PC-9 (cell line): ENCODE measurements at regions not wholly inside any gene's neighbourhood (a gene's known extent, or its start where the extent isn't known, plus 50 kb on each side); places are given as distances from the start of the nearest gene placed in this dataset.

Experiments used
- BruUV-seq: library from RNA; stranded (reverse); fragments of 400-500 nt; replicated peaks from 2 replicates; lab custom pipeline; 2021; lab: Mats Ljungman, UMichigan
- CTCF ChIA-PET: fragments of 300-600 bp; sonication (Branson Sonifier 250); formaldehyde crosslinking; loops from one replicate; lab custom pipeline; 2022; ENCODE audit warnings: antibody characterized with exemption; lab: Charles Lee
- POLR2A ChIA-PET: fragments of 300-600 bp; sonication (Branson Sonifier 250); formaldehyde crosslinking; loops from one replicate; lab custom pipeline; 2022; ENCODE audit warnings: antibody characterized with exemption; ENCODE audit not compliant: unreplicated experiment; lab: Charles Lee
- DNase-seq, 2 experiments: peaks; one replicate each; pipeline versions ENCODE4 v3.0.0 to v3.0.0-alpha.2; 2015 to 2022; ENCODE audit warnings: mixed read lengths in 1 of 2
- H2AFZ ChIP-seq: fragments of 200-600 bp; sonication (generic); 2 replicates; pipeline ENCODE4 v1.8.1; 2017; ENCODE audit warnings: antibody characterized with exemption
- H3F3A ChIP-seq: fragments of 200-600 bp; sonication (generic); 2 replicates; pipeline ENCODE4 v1.8.1; 2017; ENCODE audit warnings: antibody characterized with exemption, mild to moderate bottlenecking, low read depth; ENCODE audit not compliant: insufficient read depth
- H3K27ac ChIP-seq: fragments of 200-600 bp; sonication (generic); 2 replicates; pipeline ENCODE4 v1.6.1; 2016; ENCODE audit warnings: mixed run types
- H3K27me3 ChIP-seq: fragments of 200-600 bp; sonication (generic); 2 replicates; pipeline ENCODE4 v1.6.1; 2016; ENCODE audit warnings: low read depth, mixed run types; ENCODE audit not compliant: insufficient read depth
- H3K36me3 ChIP-seq: fragments of 200-600 bp; sonication (generic); 2 replicates; pipeline ENCODE4 v1.6.1; 2016; ENCODE audit warnings: low read depth, mixed run types
- H3K4me1 ChIP-seq: fragments of 200-600 bp; sonication (generic); replicated peaks from 2 replicates; pipeline ENCODE4 v1.6.1; 2016; ENCODE audit warnings: mixed run types; ENCODE audit not compliant: insufficient read depth
- H3K4me2 ChIP-seq: fragments of 200-600 bp; sonication (generic); 2 replicates; pipeline ENCODE4 v1.6.1; 2017; ENCODE audit warnings: mixed run types
- H3K4me3 ChIP-seq: fragments of 200-600 bp; sonication (generic); 2 replicates; pipeline ENCODE4 v1.6.1; 2016; ENCODE audit warnings: mixed run types
- H3K79me2 ChIP-seq: fragments of 200-600 bp; sonication (generic); 2 replicates; pipeline ENCODE4 v1.6.1; 2017; ENCODE audit warnings: low read depth, mixed run types
- H3K9me2 ChIP-seq: fragments of 200-600 bp; sonication (generic); 2 replicates; pipeline ENCODE4 v1.8.1; 2017; ENCODE audit warnings: mild to moderate bottlenecking; ENCODE audit not compliant: insufficient read depth
- H3K9me3 ChIP-seq: fragments of 200-600 bp; sonication (generic); 2 replicates; pipeline ENCODE4 v1.8.1; 2016; ENCODE audit warnings: low read depth; ENCODE audit not compliant: insufficient read depth
- H4K20me1 ChIP-seq: fragments of 200-600 bp; sonication (generic); 2 replicates; pipeline ENCODE4 v1.8.1; 2017; ENCODE audit not compliant: insufficient read depth
- EZH2 ChIP-seq: fragments of 200-600 bp; sonication (generic); IDR thresholded peaks from 2 replicates; pipeline ENCODE4 v1.8.0; 2017; ENCODE audit warnings: antibody characterized with exemption, low read depth
- intact Hi-C: fragments of 100-400 bp; cut with micrococcal nuclease; formaldehyde crosslinking; loops from one replicate; pipeline ENCODE4 v1.10.0; 2022; ENCODE audit not compliant: unreplicated experiment
- TF ChIP-seq, protein P1 (sequence below): fragments of 200-600 bp; sonication (generic); conservative IDR thresholded peaks from 2 replicates; pipeline ENCODE4 v1.6.1; 2017; ENCODE audit warnings: mixed run types, antibody characterized with exemption, mild to moderate bottlenecking, moderate library complexity

DNA sequence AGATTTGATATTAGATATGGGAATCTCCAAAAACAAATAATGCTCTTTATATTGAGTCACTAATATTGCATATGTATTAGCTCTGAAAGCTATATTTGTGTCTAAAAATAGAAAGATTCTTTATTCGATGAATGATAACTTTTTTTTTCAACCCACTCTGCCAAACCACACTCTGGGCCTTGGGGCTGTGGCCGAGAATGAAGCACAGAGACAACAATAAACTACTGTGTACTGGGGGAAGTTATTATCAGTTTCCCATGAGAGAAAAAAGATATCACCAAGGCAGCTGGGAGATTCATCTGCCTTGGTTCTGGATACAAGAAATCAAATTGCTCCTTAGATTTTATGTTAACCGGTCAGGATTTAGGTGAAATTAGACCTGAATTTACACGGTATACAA lies 762.2 kb downstream of the SUCLG1 start:
- ChIA-PET CTCF (no interaction called here), POLR2A (no interaction called here)
- no TSS peak for BruUV-seq
- H2AFZ ChIP-seq = no peak overlapping the region
- no peaks in the 10 kb centered on the region for H3K9me3 ChIP-seq
- intact Hi-C loops = no loop called here
- no peaks in the 10 kb centered on the region for H4K20me1 ChIP-seq
- no peak for DNase-seq
- H3K27me3 ChIP-seq = no peaks in the 10 kb centered on the region
- H3K4me3 ChIP-seq = no peak overlapping the region
- no peaks in the 10 kb centered on the region for H3K4me1 ChIP-seq
- H3K36me3 ChIP-seq = no peaks in the 10 kb centered on the region
- TF ChIP-seq, protein P1, sequence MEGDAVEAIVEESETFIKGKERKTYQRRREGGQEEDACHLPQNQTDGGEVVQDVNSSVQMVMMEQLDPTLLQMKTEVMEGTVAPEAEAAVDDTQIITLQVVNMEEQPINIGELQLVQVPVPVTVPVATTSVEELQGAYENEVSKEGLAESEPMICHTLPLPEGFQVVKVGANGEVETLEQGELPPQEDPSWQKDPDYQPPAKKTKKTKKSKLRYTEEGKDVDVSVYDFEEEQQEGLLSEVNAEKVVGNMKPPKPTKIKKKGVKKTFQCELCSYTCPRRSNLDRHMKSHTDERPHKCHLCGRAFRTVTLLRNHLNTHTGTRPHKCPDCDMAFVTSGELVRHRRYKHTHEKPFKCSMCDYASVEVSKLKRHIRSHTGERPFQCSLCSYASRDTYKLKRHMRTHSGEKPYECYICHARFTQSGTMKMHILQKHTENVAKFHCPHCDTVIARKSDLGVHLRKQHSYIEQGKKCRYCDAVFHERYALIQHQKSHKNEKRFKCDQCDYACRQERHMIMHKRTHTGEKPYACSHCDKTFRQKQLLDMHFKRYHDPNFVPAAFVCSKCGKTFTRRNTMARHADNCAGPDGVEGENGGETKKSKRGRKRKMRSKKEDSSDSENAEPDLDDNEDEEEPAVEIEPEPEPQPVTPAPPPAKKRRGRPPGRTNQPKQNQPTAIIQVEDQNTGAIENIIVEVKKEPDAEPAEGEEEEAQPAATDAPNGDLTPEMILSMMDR = no peak
- TF ChIP-seq EZH2 = no peak
- H3K4me2 ChIP-seq = no peak overlapping the region
- H3F3A ChIP-seq = no peaks in the 10 kb centered on the region
- no peak overlapping the region for H3K27ac ChIP-seq
- H3K9me2 ChIP-seq = no peaks in the 10 kb centered on the region
- H3K79me2 ChIP-seq = no peaks in the 10 kb centered on the region

DNA sequence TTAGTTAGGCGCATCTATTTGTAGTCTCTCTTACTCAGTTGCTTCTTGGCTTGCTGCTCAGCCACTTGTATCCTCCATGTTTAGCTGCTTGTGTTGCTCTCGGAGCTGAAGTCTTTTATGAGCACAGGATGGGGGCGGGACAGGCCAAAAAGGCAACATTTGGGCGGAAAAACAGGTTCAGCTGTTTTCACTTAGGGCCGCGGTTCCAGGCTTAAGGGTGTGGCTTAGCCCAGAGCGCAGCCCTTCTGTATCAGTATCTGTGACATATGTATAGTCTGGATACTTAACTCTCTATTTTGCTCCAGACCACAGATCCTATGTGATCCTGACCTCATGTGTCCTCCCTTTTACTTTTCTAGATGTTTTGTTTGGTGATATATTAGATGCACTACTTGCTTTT lies 763.5 kb downstream of the SUCLG1 start:
- no peaks in the 10 kb centered on the region for H3F3A ChIP-seq
- DNase-seq = no peak
- no peak overlapping the region for H3K4me2 ChIP-seq
- H3K36me3 ChIP-seq = no peaks in the 10 kb centered on the region
- no peaks in the 10 kb centered on the region for H3K9me2 ChIP-seq
- H2AFZ ChIP-seq = no peak overlapping the region
- no peaks in the 10 kb centered on the region for H3K79me2 ChIP-seq
- H3K4me3 ChIP-seq = no peak overlapping the region
- intact Hi-C loops = no loop called here
- H3K27ac ChIP-seq = no peak overlapping the region
- no peaks in the 10 kb centered on the region for H3K9me3 ChIP-seq
- no peaks in the 10 kb centered on the region for H4K20me1 ChIP-seq
- ChIA-PET CTCF (no interaction called here), POLR2A (no interaction called here)
- H3K27me3 ChIP-seq = no peaks in the 10 kb centered on the region
- TF ChIP-seq, protein P1 = no peak
- no peak for TF ChIP-seq EZH2
- H3K4me1 ChIP-seq = no peaks in the 10 kb centered on the region
- BruUV-seq = no TSS peak

DNA sequence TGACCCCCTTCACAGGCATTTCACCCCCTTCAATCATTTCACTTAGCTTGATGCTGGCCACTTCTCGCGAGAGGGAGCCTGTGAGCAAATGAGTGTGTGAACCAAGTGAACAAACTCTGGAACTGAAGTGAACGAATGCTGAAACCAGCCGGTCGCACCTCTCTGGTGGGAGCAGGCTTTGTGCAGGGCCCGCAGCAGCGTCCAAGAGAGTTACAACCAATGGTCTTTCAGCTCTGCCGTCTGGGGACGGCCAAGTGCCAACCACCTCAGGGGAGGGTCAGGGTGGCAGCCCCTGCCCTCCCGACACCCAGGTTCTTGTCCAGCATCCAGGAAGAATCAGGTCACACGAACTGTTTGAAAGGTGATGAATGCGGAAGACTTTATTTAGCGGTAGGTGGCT lies 764.0 kb downstream of the SUCLG1 start:
- H3K27me3 ChIP-seq = no peaks in the 10 kb centered on the region
- no peak overlapping the region for H3K4me2 ChIP-seq
- no peaks in the 10 kb centered on the region for H3K9me2 ChIP-seq
- no peak overlapping the region for H3K4me3 ChIP-seq
- H3K36me3 ChIP-seq = no peaks in the 10 kb centered on the region
- no peaks in the 10 kb centered on the region for H3K9me3 ChIP-seq
- no peaks in the 10 kb centered on the region for H4K20me1 ChIP-seq
- intact Hi-C loops = no loop called here
- H3F3A ChIP-seq = no peaks in the 10 kb centered on the region
- ChIA-PET CTCF (no interaction called here), POLR2A (no interaction called here)
- TF ChIP-seq, protein P1 = no peak
- TF ChIP-seq EZH2 = no peak
- H3K79me2 ChIP-seq = no peaks in the 10 kb centered on the region
- H2AFZ ChIP-seq = no peak overlapping the region
- no peak overlapping the region for H3K27ac ChIP-seq
- no TSS peak for BruUV-seq
- no peaks in the 10 kb centered on the region for H3K4me1 ChIP-seq
- DNase-seq = no peak
